Fibroblast of the conjunctiva (primary cell): ENCODE measurements at regions not wholly inside any gene's neighbourhood (a gene's known extent, or its start where the extent isn't known, plus 50 kb on each side); places are given as distances from the start of the nearest gene placed in this dataset.

ENCODE experiments used
- DNase-seq: peaks from one replicate; pipeline ENCODE4 v3.0.0-alpha.2; 2010; ENCODE audit warnings: low read depth

DNA sequence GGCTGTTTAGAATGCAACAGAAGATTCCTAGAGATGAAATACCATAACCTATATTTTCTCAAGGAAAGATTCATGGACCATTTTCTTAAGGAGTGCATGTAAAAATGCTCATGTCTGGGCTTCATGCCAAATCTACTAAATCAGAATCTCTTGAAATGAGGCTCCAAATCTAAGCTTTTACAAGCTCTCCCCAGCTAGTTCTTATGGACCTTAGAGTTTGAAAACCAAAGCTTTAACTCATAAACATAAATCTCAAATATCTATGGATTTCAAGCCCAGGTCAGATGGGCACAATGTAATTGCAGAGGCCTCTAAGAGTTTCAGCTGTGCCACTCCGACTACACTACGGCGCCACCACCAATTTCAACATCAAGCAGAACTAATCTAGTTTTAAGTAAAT lies 117.3 kb upstream of the CAND1 start:
- DNase-seq: no peak

DNA sequence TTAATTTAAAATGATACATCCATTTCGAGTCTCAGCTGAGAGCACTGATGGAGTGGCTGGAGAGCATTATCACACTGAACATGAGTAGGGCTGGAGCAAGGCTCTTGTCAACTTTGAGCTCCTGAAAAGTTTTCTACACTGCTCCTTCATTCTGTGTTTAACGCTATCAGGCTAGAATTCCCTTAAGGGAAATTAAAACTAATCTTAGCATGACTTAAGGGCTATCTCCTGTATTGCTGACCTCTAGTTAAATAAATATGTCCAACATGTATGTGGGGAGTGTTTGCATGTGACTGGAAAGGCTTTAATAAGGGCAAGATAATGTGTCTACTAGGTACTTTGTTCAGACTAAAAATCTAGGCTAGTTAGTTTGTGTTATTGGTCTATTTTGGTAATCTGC lies 116.7 kb upstream of the CAND1 start:
- no peak for DNase-seq

DNA sequence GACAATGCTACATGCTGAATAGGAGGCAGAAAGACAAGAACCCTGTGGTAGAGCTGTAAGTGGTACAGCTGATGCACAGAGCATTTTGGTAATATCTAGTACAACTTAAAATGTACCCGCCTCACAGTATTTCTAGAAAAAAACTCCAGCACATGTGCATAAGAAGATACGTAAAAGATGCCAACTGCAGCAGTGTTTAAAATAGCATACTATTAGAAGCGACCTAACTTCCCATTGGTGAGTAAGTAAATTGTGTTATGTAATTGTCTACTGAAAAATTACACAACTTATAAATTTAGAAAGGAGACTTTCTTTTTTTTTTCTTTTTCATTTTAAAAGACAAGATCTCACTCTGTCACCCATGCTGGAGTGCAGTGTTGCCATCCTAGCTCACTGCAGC lies 114.3 kb upstream of the CAND1 start:
- DNase-seq: no peak

DNA sequence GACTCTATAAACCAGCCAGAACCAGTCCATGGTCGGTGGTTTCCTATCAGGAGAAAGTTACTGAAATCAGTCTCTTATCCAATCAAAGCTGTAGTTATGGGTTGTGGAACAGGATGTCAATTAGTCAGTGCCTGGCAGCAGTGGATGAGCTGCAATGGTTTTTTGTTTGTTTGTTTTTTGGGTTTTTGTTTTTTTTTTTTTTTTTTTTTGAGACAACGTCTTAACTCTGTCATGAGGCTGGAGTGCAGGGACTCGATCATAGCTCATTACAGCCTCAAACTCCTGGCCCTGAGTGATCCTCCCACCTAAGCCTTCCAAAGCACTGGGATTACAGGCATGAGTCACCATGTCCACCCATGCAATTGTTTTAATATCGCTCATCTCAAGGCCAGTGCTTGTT lies 113.3 kb upstream of the CAND1 start:
- peak; percentile 16 for DNase-seq

DNA sequence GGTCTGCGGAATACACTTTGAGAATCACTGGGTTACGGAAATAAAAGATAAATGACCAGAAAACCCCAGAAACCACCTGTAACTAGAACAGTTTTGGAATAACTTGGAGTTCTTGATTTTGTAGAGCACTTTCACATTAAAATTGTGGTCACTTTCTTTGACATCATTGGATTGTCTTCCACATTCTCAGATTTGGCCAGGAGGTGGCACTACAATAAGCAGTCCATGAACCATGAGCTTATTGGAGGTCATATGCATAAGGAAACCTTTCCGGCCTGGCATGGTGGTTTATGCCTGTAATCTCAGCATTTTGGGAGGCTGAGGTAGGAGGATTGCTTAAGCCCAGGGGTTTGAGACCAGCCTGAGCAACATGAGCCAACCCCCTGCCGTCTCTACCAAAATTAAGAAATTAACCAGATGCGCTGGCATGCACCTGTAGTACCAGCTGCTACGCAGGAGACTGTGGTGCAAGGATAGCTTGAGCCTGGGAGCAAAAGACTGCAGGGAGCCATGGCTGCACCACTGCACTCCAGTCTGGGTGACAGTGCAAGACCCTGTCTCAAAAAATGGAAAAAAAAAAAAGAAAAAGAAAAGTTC lies 107.7 kb upstream of the CAND1 start:
- DNase-seq: peak; percentile 5

DNA sequence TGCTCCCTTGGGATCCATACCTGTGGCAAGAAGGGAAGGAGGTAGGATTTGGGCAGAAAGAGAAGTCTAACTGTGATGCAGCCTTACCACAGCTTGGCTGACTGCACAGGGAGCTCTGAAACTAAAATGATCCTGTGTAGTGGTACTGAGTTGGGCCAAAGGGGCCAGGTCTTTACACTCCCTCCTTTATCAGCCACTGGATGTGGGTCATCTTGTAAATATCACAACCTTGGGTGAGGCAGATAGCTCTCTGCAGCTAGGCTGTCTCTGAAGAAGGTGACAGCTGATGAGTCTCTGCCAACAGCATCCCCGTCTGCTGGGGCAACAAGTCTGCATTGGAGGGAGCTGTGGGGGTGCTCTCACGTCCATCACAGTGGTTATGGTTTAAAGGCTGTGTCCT lies 95.9 kb upstream of the CAND1 start:
- no peak for DNase-seq

DNA sequence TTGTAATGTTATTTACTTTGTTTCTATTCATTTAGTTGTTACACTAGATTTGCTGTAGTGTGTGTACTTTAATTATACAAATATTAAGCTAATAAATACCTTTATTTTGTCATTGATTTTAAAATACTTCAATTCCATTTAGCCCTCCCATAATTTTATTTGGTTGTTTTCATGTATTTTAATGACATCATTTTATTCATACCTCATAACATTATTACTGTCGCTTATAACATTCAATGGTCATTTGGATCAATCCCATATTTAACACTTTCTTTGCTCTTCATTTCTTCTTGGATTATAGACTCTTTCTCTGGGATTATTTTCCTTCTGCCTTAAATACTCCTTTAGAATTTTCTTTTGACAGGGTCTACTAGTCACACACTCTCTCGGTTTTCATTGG lies 86.6 kb upstream of the CAND1 start:
- DNase-seq: no peak

DNA sequence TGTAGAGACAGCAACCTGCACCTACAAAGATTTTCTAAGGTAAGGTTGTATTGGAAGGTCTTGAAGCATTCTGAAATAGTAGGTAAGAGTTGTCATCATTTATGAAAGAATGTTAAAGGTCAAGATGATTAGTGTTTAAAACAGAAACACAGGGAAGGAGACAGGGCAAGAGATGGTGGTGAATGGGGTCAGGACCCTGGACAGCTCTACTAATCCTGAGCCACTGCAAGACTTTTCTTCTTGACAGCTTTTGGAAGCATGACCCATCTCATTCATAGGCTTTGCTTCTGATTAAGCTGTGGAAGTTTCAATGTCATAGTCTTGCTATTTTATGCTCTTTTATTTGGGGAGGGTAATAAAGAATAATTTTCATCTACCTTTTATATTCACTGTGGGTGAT lies 75.5 kb upstream of the CAND1 start:
- no peak for DNase-seq

DNA sequence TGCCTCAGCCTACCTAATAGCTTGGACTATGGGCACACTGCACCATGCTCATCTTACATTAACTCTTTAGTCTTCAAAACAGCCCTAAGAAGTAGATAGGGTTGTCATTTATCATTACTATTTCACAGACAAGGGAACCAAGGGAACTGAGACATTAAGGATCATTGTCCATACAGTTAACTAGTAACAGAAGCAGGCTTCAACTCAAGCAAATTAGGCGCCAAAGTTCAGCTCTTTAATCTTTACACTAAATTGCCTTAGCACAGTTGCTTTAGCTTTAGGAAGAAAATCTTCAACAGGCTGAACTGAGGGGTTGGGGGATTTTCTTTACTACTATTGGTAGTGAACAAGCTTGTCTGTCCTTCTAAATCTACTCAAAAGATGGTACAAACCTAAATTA lies 68.8 kb upstream of the CAND1 start:
- DNase-seq: no peak

DNA sequence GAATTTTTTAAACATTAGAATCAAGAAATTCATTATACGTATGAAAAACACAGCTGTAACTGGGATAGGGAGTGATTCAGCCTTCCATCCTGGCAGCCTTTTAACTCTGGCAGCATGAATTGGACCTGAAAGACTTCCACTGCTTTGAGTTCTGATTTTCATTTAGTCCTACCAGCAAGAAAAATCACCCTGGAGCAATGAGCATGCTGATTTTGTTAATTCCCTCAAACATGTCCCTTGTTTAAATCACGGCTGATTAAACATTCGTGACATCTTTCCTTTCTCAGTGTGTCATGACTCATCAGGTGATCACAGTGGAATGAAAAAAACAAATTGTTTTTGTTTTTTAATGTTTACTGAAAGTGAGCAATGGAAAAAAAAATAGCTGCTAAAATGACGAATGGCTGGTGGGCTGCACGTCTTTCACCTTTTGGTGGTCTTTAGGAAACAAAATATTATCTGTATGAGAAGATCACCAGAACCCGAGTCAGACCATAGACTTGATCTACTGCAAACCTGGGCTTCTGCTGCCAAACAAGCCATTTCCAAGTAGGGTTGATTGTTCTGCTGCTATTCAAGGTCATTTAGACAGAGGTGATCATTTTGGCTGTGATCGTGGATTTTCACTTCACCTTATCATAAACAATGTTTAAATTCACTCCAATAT lies 67.0 kb upstream of the CAND1 start:
- no peak for DNase-seq

DNA sequence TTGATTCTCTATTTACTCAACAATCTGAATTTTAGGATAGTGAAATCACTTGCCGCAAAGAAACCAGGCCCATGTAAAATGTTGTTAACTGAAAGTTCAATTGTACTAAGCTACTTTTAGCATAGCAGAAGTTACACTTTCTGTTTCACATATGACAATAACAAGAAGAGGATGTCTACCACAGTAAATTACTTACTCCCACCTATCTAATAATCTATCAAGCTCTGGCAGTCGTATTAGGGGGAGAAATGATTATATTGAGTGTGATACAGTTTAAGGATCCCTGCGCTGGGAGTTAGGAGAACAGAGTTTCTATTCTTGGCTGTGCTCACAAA lies 66.5 kb upstream of the CAND1 start:
- no peak for DNase-seq

DNA sequence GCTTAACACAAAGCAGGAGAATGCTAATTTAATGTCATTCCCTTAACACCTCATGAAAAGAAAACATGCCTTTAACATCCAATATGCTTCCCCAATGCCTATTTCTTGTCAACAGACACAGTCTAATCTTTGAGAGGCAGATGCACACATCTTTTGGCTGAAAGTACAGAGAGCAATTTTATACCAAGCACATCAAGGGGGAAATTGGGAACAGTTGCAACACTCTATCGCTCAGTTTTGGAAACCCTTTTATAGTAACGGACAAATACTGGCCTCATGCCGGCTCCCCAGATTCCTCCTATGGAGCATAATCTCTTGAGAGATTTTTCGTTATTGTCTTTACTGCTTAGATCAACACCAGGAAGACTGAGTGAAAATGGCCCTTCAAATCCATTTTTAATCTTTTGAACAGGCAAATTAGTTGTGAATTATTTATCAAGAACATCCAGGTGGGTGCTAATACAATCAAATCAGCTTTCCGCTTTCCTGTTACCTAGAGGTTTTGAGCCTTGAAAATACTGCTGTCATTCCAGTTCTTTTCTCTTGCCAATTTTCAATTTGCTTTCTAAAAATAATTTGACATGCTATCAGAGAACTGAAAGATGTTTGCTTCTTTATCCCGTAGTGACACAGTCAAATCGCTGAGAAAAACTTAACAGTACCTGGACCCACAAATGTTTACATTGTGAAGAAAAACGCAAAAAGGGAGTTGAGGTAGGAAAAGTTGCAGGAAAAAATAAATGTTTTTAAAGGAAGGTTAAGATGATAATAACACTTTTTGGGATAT lies 60.7 kb upstream of the CAND1 start:
- DNase-seq: no peak

DNA sequence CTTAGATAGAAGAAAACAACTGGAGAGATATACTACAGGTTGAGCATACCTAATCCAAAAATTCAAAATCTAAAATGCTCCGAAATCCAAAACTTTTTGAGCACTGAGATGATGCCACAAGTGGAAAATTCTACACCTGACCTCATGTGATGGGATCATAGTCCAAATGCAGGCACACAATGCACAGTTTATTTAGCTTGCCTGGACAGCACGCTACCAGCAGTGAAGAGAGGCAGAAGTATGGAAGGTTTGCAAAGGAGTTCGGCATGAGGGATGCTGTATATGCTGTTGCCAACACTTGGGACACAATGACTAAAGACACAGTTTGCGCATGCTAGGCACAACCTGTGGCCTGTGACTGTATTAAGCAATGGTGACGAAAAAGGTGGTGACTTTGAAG lies 58.1 kb upstream of the CAND1 start:
- DNase-seq: no peak

DNA sequence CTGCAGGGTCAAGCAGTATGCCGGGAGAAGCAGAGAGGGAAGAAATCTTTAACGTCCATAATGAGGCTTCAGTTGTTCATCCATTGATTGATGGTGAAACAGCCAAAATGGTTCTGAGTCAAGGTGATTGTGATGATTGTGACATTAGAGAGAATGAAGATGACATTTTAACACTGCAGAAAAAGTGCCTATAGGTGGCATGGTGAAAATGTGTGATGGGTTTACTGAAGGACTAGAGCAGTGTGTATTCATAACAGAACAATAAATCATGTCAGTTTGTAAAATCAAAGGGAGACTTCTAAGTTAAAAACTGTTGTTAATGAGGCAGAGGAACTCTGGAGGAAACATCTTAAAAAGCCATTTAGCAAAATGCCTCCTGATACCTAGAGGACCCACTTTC lies 57.7 kb upstream of the CAND1 start:
- DNase-seq: no peak

DNA sequence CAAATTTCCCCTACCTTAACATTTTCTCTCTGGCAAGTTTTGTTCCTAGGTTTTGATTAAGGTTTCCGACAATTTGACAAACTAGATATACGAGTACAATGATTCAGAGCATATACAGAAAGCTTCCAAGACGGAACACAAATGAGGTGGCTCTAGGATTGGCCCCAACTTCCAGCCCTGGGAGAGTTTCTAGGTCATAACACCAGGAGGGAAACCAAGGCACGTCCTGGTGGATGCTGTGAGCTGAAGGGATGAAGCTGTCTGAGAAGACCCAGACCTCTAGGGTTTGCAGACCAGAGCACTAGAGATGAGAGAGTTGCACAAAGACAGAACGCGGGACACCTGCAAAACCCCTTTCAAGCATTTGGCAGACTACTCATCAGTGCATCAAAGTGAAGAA lies 51.5 kb upstream of the CAND1 start:
- DNase-seq: no peak
